GM19324 (cell line): ENCODE measurements at regions not wholly inside any gene's neighbourhood (a gene's known extent, or its start where the extent isn't known, plus 50 kb on each side); places are given as distances from the start of the nearest gene placed in this dataset.
"Not testable (repeated sequence)": the region's sequence is repeated elsewhere in the genome, so short reads cannot be mapped to it uniquely, and the experiment has no call there.

Source experiments
- ATAC-seq: cut with Tn5 transposase; IDR thresholded peaks from one replicate; pipeline ENCODE4 v1.9.1; 2021; ENCODE audit warnings: mild to moderate bottlenecking, moderate library complexity; ENCODE audit not compliant: unreplicated experiment, low FRiP score

- no peak for ATAC-seq
Measured at GRCh38 chr3:124299831-124300230, 307.9 kb upstream of the ROPN1 start.

DNA sequence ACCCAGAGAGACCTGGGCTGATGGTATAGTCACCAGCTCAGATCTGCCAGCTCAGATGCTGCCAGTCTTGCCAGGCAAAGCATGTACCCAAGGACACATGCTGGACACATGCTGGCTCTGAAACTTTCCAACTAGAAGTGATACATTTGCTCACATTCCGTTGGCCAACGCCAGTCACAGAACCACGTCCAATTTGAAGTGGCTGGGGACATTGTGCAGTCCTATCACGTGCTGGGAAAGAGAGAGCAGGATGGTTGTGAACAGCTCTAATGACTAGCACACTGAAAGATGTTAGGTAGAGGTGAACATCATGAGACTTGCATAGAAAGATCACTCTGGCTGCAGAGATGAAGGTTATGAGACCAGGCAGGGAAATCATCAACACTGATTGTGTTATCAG is 308.5 kb upstream of the ROPN1 start:
- ATAC-seq, result no peak

DNA sequence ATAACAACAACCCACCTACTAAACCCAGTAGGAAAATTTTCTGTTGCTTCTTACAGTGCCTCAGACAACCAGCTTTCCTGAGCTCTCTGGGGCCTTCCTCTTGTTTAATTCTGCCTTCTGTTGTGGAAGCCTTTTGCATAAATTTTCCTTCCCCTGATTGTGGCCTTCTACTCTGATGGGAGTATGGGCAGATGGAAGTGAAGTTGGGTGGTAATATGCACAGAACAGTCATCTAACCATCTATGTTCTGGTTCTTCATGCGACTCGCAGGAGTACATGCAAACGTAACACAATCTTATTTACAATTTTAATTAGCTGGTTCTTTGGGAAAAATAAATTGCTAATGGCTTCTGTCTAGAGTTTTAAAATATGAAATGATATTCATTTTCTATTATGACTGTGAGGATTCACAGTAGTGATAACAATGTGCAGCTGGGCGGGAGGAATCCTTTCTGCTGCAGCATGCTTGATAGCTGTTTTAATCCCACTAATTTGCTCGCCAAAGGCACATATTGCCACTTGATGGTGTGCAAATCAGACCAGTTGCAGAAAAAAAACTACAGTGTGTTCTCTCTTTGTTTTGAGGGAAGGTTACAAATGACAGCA is 311.5 kb upstream of the ROPN1 start:
- no peak for ATAC-seq

DNA sequence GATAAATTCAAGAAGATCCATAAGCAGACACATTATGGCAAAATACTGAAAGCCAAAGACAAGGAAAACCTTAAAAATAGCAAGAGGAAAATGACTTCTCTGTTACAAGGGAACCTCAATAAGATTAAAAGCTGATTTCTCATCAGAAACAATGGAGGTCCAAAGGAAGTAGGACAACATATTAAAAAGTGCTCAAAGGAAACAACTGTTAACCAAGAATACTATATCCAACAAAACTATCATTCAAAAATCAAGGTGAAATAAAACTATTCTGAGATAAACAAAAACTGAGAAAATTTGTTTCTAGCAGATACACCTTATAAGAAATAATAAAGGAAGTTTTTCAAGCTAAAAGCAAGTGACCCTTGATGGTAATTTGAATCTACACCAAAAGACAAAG is 314.7 kb upstream of the ROPN1 start:
- no peak for ATAC-seq

DNA sequence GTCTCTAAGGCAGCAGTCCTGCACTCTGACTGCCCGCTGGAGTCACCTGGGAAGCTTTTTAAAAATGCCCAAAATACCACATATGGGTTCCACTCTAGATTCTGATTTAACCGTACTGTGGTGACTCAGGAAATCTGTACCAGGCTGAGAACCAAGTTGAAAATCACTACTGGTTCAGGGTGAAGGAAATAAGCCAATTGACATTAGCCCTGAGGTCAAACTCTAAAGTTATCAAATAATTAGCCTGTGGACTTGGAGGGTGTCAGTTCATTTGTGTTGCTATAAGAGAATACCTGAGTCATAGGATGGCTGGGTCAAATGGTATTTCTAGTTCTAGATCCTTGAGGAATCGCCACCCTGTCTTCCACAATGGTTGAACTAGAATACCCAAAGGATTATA is 321.7 kb upstream of the ROPN1 start:
- no peak for ATAC-seq

GRCh38 chr3:124315215-124316033 is 323.5 kb upstream of the ROPN1 start:
- ATAC-seq, result no peak

DNA sequence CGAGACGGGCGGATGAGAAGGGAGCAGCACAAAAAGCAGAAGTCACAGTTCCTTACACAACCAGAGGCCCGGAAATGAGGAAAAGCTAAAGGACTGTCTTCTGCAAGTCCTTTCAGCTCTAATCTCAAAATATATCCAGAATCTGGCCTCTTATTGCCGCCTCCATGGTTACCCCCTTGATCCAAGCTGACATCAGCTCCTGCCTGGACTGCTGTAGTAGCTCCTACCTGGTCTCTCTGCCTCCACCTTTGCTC is 324.0 kb upstream of the ROPN1 start:
- no peak for ATAC-seq

DNA sequence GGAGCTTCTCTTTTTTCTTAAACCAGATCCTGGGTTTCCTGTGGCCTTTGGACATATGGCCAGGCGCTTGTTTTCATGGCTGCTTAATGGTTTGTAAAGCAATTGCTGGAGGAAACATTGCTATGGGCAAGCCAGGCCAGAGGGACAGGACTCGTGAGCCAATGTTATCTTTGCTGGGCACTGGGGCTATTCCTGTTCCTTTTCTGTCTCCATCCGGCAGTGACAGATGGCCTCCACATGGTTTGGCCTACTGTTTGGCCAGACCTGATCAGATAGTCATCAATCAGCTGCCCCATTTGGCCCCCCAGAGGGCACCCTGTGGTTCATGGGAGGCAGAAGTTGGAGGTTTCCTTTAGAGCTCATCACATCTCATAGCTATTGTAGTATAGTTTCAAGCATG is 326.1 kb upstream of the ROPN1 start:
- no peak for ATAC-seq

- ATAC-seq, result no peak
Measured at GRCh38 chr3:124318656-124319055, 326.7 kb upstream of the ROPN1 start.

DNA sequence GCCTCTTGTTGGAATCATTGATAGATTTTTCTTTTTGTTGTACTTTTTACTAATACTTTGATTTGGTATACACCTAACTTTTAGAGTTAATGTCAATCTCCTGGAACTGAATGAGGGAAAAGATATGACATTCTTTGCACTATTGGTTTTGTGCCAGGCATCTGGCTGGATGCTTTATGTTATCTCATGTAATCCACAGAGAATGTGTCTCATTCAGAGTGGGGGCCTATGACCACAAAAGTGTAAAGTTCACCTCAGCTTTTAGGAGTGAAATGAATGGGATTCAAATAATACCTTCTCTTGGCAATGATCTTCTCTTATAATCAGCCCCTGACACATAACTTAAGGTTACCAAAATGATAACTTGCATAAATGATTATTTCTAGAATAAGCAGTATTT is 329.1 kb upstream of the ROPN1 start:
- no peak for ATAC-seq

DNA sequence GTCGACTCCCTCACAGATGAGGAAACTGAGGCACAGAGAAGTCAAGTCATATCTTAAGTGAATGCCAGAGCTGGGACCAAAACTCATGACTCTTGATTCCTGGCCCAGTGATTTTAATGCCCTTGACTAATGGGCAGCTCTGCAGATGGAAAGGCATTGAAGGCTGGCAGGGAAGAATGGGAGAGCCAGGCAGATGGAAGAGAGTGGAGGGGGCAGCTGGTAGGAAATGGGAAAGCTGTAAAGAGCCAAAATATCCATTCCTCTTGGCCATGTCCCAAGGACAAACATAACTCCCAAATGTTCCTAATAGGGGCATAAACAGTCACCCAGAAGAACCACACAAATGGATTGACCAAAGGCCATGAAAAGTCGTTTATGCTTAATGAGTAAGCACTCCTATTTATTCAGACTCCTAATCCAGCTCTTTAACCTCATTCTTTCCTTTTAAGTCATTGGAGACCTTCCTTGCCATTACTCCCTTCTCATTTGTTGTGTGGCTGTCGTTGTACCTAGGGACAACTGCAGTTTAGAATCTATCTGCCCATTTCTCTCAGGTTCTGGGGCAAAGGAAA is 330.5 kb upstream of the ROPN1 start:
- ATAC-seq, result no peak

DNA sequence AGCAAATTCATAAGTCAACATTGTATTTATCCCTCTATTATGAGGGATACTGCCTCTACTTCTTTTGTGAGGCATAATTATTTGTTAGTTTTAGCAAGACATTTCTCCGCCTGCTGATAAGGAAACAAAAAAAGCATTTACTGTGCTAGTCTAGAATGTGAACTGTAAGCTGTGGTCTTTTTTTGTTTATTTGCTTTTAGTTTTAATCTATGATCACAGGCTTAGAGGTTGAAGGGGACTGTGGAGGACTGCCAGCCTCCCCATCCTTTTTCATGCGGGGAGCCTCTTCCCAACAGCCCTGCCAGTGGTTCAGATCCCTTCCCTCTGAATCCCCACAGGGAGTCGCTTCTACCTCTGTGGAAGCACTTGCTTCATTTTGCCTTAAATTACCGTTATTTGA is 331.0 kb upstream of the ROPN1 start:
- no peak for ATAC-seq

GRCh38 chr3:124325248-124325647 is 333.3 kb upstream of the ROPN1 start:
- no peak for ATAC-seq

DNA sequence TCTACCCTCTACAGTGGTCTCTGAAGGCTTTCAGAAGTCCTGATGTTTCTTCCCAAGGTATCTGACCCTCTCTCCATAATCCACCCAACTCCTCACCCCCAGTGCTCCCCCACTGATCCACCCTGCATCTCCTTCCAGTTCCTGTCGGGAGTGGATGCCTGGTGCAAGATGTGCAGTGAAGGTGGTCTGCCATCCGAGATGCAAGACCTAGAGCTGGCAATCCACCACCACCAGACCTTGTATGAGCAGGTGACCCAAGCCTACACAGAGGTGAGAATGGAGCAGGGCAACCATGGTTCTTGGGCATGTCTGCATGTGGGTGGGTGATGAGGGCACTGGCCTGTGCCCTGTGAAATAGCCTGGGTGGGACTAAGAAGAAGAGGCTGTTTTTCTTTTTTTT is 337.8 kb upstream of the ROPN1 start:
- ATAC-seq, result no peak

DNA sequence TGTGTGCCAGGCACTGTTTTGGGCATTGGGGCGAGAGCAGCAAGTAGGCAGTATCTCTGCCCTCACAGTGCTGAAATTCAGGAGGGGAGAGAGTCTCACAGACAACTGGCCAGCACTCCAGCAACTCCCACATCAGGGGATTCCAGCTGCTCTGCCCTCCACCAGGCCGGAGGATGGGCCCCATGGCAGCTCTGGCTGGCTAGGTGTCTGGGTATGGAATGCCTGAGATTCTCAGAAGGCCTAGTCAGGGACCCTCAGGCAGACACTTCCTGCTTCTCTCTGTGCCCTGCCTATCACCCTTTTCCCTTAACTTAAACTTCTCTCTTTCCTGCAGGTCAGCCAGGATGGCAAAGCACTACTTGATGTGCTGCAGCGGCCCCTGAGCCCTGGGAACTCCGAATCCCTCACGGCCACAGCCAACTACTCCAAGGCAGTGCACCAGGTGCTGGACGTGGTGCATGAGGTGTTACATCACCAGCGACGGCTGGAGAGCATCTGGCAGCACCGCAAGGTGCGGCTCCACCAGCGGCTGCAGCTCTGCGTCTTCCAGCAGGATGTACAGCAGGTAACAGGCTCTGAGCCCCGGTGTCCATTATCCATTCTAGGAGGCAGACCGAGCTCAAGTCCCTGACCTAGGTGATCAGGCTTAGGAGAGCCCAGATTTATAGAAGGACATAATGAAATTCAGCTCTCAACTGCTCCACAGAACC is 342.2 kb upstream of the ROPN1 start:
- no peak for ATAC-seq

DNA sequence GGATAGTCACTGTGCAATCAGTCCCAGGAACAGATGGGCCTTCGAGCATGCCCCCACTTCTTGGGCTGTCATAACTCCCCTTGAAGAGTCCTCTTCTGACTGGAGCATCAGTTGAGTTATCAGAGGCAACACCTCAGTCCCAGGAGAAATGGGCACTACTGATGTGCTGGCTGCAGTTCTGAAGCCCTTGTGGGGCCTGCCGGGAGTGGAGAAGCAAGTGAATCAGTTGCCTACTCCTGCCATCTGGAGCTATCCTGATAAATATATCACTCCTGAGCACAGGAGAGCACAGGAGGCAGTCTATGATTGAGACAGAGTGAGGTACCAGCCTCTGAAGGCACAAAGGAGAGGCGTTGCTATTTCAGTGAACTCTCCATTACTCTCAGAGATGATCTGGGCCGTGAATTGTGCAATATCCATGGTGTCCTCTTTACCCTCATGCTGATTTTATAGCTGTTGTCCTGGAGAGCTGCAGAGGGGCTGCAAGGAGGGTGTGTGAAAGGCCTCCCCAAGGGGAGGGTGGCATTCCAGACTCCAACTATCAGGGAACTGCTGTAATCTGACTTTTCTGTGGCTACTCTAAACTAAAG is 344.2 kb upstream of the ROPN1 start:
- ATAC-seq, result no peak

DNA sequence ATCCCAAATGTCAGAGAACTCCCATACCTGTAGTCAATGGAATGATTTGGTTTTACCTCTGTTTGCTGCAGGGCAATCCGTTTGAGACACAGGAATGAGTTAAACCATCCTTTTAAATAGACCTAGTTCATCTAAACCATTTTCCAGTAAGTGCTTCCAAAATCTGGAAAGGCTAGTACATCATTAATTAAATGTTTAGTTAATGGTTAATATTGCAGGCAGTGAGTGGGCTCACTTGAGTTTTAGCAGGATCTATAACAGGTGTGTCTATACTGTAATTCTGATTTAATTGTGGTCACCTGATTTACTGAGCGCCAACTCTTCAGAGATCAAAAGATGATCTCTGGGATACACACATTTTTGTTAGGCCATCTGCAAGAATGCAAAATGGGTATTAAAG is 353.9 kb upstream of the ROPN1 start:
- ATAC-seq, result no peak

DNA sequence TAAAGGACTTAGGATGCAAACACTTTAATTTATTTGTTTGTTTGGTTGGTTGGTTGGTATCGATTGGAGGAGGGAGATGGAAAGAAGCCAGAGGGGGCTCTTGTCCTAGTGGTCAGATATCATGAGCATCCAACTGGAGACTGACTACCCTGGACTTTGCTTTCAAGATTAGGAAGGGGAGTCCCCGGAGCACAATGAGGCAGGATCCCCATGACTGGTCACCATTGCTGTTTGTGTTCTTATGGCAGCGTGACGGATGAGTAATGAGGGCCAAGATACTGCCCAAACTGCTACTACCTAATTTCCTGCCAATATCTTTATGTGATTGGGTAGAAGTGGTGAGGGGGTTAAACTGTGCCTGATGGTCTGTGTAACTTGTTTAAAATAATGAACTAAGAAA is 354.6 kb upstream of the ROPN1 start:
- ATAC-seq, result no peak

DNA sequence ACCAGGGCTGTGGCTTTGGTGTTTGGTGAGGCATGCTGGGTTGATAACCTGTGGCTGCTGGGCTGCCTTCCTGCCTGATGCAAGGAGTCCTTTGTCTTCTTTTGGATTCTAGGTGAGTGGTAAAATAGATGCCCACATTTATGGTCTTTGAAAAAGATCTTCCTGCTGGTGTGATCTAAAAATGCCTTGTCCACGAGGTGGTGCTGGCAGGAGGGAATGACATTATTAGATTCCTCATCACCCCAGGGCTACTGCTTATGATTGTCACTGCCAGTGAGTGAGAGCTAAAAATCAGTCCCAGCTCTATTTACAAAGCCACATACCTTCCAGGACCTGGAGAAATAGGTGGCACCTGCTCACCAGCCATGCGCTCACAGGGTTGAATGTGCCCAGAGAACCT is 355.5 kb upstream of the ROPN1 start:
- no peak for ATAC-seq

DNA sequence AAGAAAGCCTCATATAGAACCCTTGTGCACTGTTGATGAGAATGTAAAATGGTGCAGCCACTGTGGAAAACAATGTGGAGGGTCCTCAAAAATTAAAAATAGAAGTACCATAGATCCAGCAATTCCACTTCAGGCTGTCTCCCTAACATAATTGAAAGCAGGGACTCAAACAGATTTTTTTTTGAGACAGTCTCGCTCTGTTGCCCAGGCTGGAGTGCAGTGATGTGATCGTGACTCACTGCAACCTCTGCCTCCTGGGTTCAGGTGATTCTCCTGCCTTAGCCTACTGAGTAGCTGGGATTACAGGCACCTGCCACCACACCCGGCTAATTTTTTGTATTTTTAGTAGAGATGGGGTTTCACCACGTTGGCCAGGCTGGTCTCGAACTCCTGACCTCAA is 356.6 kb upstream of the ROPN1 start:
- ATAC-seq, result not testable (repeated sequence)

- ATAC-seq, result no peak
Measured at GRCh38 chr3:124351430-124352148, 359.7 kb upstream of the ROPN1 start.
